ENCODE measurements at regions not wholly inside any gene's neighbourhood (a gene's known extent, or its start where the extent isn't known, plus 50 kb on each side); places are given as distances from the start of the nearest gene placed in this dataset.

DNA sequence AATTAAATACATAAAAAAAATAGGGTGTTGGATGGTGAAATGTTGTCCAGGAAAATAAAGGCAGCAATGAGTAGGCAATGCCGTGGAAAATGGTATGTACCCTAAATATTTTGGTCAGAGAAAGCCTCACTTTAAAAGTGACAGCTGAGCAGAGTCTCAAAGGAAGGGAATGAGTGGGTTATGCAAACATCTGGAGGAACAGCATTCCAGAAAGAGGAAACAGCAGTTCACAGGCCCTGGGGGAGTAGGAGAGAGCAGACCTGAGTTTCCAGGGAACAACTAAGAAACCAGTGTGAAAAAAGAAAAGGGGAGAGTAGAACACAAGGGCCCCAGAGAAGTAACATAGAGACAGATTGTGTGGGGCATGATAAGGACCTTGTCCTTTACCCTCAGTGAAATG is 230.0 kb upstream of the CNTN3 start:
- no peak for TF ChIP-seq POLR2A (IDR thresholded peaks at IDR 0.05; ENCODE audit: low read length)
- no peak for TF ChIP-seq GATA1 (IDR thresholded peaks at IDR 0.05; ENCODE audit: low read depth, low read length)

Data from erythroblast (primary cell).